ENCODE measurements at regions not wholly inside any gene's neighbourhood (a gene's known extent, or its start where the extent isn't known, plus 50 kb on each side); places are given as distances from the start of the nearest gene placed in this dataset.

DNA sequence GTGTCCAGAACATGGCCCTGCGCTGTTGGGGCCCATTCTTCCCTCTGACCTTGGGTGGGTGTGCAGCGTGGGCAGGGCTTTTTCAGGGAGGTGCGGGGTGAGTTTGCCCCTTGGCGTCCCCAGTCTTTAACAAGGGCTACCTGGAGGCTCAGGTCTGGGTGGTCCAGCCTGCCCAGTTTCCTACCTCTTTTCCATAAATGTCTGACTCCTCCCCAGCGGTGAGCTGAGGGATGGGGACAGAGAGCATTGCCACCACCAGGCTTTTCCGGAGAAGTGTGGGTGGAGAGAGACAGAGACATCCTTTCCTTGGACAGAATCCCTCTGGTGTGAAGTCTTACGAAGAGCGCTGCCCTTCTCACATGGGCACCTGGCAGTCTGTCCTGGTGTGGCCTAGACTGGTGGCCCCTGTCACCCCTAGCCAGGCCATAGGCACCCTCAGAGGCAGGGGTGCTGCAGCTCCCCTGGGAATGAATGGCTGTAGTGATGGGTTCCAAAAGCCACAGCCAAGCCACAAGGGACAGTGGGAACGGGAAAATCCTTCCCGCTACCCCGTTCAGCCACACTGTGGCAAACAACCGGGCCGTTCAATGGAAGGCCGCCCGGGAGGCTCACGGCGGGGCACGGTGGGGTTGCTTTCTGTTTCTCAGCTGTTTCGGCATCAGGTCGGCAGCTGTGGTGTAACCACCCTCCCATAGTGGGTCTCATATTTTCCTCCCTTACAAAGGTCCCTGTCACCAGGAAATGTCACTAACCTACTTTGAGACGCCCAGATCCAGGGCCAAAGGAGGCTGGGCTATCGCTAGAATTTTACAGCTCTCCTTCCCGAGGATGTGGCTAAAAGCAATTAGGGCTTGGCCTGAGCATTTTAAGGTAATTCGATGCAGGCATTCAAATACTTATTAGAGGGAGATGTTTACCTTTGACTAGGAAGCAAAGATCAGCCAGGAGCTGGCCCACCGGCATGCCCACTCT is 61.9 kb upstream of the GSE1 start (continued):
- TF ChIP-seq, protein P1, sequence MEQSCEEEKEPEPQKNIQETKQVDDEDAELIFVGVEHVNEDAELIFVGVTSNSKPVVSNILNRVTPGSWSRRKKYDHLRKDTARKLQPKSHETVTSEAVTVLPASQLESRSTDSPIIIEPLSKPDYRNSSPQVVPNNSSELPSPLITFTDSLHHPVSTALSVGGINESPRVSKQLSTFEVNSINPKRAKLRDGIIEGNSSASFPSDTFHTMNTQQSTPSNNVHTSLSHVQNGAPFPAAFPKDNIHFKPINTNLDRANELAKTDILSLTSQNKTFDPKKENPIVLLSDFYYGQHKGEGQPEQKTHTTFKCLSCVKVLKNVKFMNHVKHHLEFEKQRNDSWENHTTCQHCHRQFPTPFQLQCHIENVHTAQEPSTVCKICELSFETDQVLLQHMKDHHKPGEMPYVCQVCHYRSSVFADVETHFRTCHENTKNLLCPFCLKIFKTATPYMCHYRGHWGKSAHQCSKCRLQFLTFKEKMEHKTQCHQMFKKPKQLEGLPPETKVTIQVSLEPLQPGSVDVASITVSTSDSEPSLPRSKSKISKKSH (CRISPR knock-in tag; IDR thresholded peaks at IDR 0.05; ENCODE audit: borderline replicate concordance), result no peak
- TF ChIP-seq, protein P2, sequence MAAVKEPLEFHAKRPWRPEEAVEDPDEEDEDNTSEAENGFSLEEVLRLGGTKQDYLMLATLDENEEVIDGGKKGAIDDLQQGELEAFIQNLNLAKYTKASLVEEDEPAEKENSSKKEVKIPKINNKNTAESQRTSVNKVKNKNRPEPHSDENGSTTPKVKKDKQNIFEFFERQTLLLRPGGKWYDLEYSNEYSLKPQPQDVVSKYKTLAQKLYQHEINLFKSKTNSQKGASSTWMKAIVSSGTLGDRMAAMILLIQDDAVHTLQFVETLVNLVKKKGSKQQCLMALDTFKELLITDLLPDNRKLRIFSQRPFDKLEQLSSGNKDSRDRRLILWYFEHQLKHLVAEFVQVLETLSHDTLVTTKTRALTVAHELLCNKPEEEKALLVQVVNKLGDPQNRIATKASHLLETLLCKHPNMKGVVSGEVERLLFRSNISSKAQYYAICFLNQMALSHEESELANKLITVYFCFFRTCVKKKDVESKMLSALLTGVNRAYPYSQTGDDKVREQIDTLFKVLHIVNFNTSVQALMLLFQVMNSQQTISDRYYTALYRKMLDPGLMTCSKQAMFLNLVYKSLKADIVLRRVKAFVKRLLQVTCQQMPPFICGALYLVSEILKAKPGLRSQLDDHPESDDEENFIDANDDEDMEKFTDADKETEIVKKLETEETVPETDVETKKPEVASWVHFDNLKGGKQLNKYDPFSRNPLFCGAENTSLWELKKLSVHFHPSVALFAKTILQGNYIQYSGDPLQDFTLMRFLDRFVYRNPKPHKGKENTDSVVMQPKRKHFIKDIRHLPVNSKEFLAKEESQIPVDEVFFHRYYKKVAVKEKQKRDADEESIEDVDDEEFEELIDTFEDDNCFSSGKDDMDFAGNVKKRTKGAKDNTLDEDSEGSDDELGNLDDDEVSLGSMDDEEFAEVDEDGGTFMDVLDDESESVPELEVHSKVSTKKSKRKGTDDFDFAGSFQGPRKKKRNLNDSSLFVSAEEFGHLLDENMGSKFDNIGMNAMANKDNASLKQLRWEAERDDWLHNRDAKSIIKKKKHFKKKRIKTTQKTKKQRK (IDR thresholded peaks at IDR 0.05; ENCODE audit: low read length), result no peak
- TF ChIP-seq DPF2 (CRISPR knock-in tag; IDR thresholded peaks at IDR 0.05; ENCODE audit: borderline replicate concordance, low read depth), result no peak
- TF ChIP-seq ZNF142 (CRISPR knock-in tag; IDR thresholded peaks at IDR 0.05), result 0 out of 2 replicates have a peak, but pooled peaks have one; percentile 34
- peak; percentile 13; the same call in 1 of the 2 replicates for TF ChIP-seq ZBTB7B (CRISPR knock-in tag; IDR thresholded peaks at IDR 0.05)
- TF ChIP-seq TCF7L2 (IDR thresholded peaks at IDR 0.05; ENCODE audit: low read depth, low read length), result no peak
- TF ChIP-seq, protein P3, sequence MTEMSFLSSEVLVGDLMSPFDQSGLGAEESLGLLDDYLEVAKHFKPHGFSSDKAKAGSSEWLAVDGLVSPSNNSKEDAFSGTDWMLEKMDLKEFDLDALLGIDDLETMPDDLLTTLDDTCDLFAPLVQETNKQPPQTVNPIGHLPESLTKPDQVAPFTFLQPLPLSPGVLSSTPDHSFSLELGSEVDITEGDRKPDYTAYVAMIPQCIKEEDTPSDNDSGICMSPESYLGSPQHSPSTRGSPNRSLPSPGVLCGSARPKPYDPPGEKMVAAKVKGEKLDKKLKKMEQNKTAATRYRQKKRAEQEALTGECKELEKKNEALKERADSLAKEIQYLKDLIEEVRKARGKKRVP (CRISPR knock-in tag; IDR thresholded peaks at IDR 0.05), result no peak
- TF ChIP-seq HDAC2 (CRISPR knock-in tag; IDR thresholded peaks at IDR 0.05), result peak; percentile 29; the same call in 1 of the 2 replicates
- TF ChIP-seq NONO (IDR thresholded peaks at IDR 0.05), result no peak
- TF ChIP-seq NONO (CRISPR knock-in tag; conservative IDR thresholded peaks at IDR 0.05), result peak; percentile 64; the same call in 1 of the 2 replicates
- TF ChIP-seq, protein P4, sequence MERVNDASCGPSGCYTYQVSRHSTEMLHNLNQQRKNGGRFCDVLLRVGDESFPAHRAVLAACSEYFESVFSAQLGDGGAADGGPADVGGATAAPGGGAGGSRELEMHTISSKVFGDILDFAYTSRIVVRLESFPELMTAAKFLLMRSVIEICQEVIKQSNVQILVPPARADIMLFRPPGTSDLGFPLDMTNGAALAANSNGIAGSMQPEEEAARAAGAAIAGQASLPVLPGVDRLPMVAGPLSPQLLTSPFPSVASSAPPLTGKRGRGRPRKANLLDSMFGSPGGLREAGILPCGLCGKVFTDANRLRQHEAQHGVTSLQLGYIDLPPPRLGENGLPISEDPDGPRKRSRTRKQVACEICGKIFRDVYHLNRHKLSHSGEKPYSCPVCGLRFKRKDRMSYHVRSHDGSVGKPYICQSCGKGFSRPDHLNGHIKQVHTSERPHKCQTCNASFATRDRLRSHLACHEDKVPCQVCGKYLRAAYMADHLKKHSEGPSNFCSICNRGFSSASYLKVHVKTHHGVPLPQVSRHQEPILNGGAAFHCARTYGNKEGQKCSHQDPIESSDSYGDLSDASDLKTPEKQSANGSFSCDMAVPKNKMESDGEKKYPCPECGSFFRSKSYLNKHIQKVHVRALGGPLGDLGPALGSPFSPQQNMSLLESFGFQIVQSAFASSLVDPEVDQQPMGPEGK (CRISPR knock-in tag; IDR thresholded peaks at IDR 0.05), result peak; percentile 16; the same call in 1 of the 2 replicates
